CD14-positive monocyte (primary cell): ENCODE measurements at regions not wholly inside any gene's neighbourhood (a gene's known extent, or its start where the extent isn't known, plus 50 kb on each side); places are given as distances from the start of the nearest gene placed in this dataset.

ENCODE experiments used
- DNase-seq, 3 donors: peaks; one replicate each; pipeline ENCODE4 v3.0.0-alpha.2; 2011 to 2022
- H2AFZ ChIP-seq: 2 replicates; pipeline ENCODE4 v1.6.0; 2012; ENCODE audit warnings: mild to moderate bottlenecking, low read depth, low read length, inconsistent platforms; ENCODE audit not compliant: insufficient read depth, poor library complexity, severe bottlenecking
- H3K27ac ChIP-seq, 2 donors: 1 replicate in 1 of 2; 2 replicates in 1 of 2; pipeline ENCODE4 v1.5.1; 2012 to 2013; ENCODE audit warnings: low read length in 2 of 2, control low read depth in 1 of 2, inconsistent platforms in 1 of 2, low read depth in 1 of 2, mild to moderate bottlenecking in 1 of 2
- H3K27me3 ChIP-seq, 2 donors: one replicate each; pipeline versions ENCODE4 v1.6.0 to v1.6.1; 2011 to 2013; ENCODE audit warnings: low read length in 2 of 2; ENCODE audit not compliant: control insufficient read depth in 2 of 2, insufficient read depth in 2 of 2
- H3K36me3 ChIP-seq, 2 donors: replicated peaks in 1 of 2; 1 replicate in 1 of 2; 2 replicates in 1 of 2; pipeline versions ENCODE4 v1.5.1 to v1.6.1; 2012 to 2013; ENCODE audit warnings: low read length in 2 of 2, control low read depth in 1 of 2, inconsistent platforms in 1 of 2, mild to moderate bottlenecking in 1 of 2; ENCODE audit not compliant: insufficient read depth in 2 of 2, control insufficient read depth in 1 of 2
- H3K4me1 ChIP-seq, 2 donors: 1 replicate in 1 of 2; 2 replicates in 1 of 2; pipeline versions ENCODE4 v1.5.1 to v1.6.1; 2012 to 2013; ENCODE audit warnings: low read length in 2 of 2, control low read depth in 1 of 2, inconsistent platforms in 1 of 2, mild to moderate bottlenecking in 1 of 2, moderate library complexity in 1 of 2; ENCODE audit not compliant: insufficient read depth in 2 of 2, control insufficient read depth in 1 of 2
- H3K4me2 ChIP-seq: replicated peaks from 2 replicates; pipeline ENCODE3; 2012; ENCODE audit warnings: low read length, moderate library complexity, mild to moderate bottlenecking; ENCODE audit not compliant: poor library complexity, severe bottlenecking; ENCODE audit errors: extremely low read depth
- H3K4me3 ChIP-seq, 3 experiments: fragments of 200-600 bp in 1 of 3; sonication (generic) in 1 of 3; replicated peaks in 1 of 3; 1 replicate in 2 of 3; 2 replicates in 1 of 3; pipeline ENCODE4 v1.5.1; 2011 to 2013; ENCODE audit warnings: low read length in 3 of 3, mild to moderate bottlenecking in 3 of 3, control low read depth in 2 of 3, low read depth in 2 of 3, inconsistent platforms in 1 of 3, moderate library complexity in 1 of 3
- H3K79me2 ChIP-seq: 2 replicates; pipeline ENCODE4 v1.6.0; 2012; ENCODE audit warnings: mild to moderate bottlenecking, control low read depth, inconsistent platforms, low read length, moderate library complexity; ENCODE audit not compliant: insufficient read depth
- H3K9ac ChIP-seq: 2 replicates; pipeline ENCODE4 v1.6.0; 2017; ENCODE audit warnings: low read length, mild to moderate bottlenecking; ENCODE audit not compliant: insufficient read depth, poor library complexity, severe bottlenecking
- H3K9me3 ChIP-seq, 2 donors: replicated peaks in 1 of 2; 1 replicate in 1 of 2; 2 replicates in 1 of 2; pipeline versions ENCODE4 v1.5.1 to v1.6.1; 2012 to 2013; ENCODE audit warnings: low read length in 2 of 2, control low read depth in 1 of 2; ENCODE audit not compliant: control insufficient read depth in 1 of 2, insufficient read depth in 1 of 2
- H4K20me1 ChIP-seq: 2 replicates; pipeline ENCODE4 v1.6.0; 2012; ENCODE audit warnings: mild to moderate bottlenecking, low read length, control low read depth, moderate library complexity; ENCODE audit not compliant: insufficient read depth
- H3K27ac Mint-ChIP-seq, 7 donors: one replicate each; pipeline ENCODE4 v1.8.0; 2020; ENCODE audit warnings: mild to moderate bottlenecking in 7 of 7, mixed read lengths in 7 of 7, moderate library complexity in 6 of 7, inconsistent platforms in 2 of 7
- H3K27me3 Mint-ChIP-seq, 3 donors: one replicate each; pipeline ENCODE4 v1.8.0; 2021 to 2022; ENCODE audit warnings: low read depth in 3 of 3, mild to moderate bottlenecking in 3 of 3, mixed read lengths in 3 of 3, moderate library complexity in 3 of 3, inconsistent platforms in 1 of 3
- H3K36me3 Mint-ChIP-seq, 2 donors: one replicate each; pipeline ENCODE4 v1.8.0; 2020; ENCODE audit warnings: mixed read lengths in 2 of 2, inconsistent platforms in 1 of 2, mild to moderate bottlenecking in 1 of 2
- H3K4me1 Mint-ChIP-seq: one replicate; pipeline ENCODE4 v1.8.0; 2020; ENCODE audit warnings: mild to moderate bottlenecking, mixed read lengths
- H3K4me3 Mint-ChIP-seq, 2 donors: one replicate each; pipeline ENCODE4 v1.8.0; 2020; ENCODE audit warnings: mild to moderate bottlenecking in 2 of 2, mixed read lengths in 2 of 2, moderate library complexity in 1 of 2
- H3K9me3 Mint-ChIP-seq, 7 donors: one replicate each; pipeline ENCODE4 v1.8.0; 2020 to 2022; ENCODE audit warnings: mixed read lengths in 7 of 7, mild to moderate bottlenecking in 6 of 7, moderate library complexity in 6 of 7, inconsistent platforms in 2 of 7
- WGBS: methylation state at CpG from one replicate; pipeline ENCODE4 v1.1.5; 2013; ENCODE audit warnings: missing lambda C conversion rate; ENCODE audit not compliant: insufficient coverage; 5-methylcytosine and 5-hydroxymethylcytosine counted together
- intact Hi-C, 2 donors: fragments of 100-400 bp; cut with micrococcal nuclease; formaldehyde crosslinking; loops; one replicate each; pipeline versions ENCODE4 v1.15.0 to v1.15.1; 2023
- TF ChIP-seq, protein P1 (sequence below): fragments of 200-600 bp; IDR thresholded peaks from one replicate; pipeline ENCODE4 v1.8.0; 2022; ENCODE audit warnings: antibody characterized with exemption, mild to moderate bottlenecking

DNA sequence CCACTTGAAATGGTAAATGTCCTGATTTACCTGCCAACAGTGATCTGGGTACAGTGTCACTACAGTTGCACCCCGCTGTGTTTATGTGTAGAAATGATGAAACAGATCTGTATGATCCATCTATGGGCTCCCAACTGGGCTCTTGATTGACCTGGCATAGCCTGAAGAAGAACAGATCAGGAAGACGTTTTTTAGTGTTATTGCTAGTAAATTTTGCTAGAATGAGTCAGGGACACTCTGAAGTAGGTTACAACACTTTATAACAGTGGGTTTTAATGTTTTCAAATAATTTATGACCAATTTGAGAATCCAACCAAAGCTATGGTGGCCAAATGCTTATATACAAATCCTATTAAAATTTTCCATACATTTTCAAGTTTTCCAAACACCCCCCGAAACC is 110.3 kb downstream of the DKK1 start:
- no peaks in the 10 kb centered on the region for H3K36me3 ChIP-seq
- no peak overlapping the region for H3K9ac ChIP-seq
- Mint-ChIP-seq H3K4me3 (no peak overlapping the region), H3K4me1 (no peaks in the 10 kb centered on the region), H3K9me3 (peaks cover 0 to 12% (median 3%) of the 10 kb centered on the region in 7 donors), H3K36me3 (no peaks in the 10 kb centered on the region), H3K27me3 (peaks cover 0 to 2% (median 0%) of the 10 kb centered on the region in 3 donors), H3K27ac (no peak overlapping the region)
- intact Hi-C loops, result no loop called here
- 80% methylated on average over 1 of the region's 3 CpGs for WGBS
- H2AFZ ChIP-seq, result no peak overlapping the region
- no peaks in the 10 kb centered on the region for H4K20me1 ChIP-seq
- H3K9me3 ChIP-seq, result no peaks in the 10 kb centered on the region
- H3K79me2 ChIP-seq, result no peaks in the 10 kb centered on the region
- no peaks in the 10 kb centered on the region for H3K27me3 ChIP-seq
- DNase-seq, result no peak
- no peak overlapping the region for H3K4me3 ChIP-seq
- no peaks in the 10 kb centered on the region for H3K4me1 ChIP-seq
- no peak overlapping the region for H3K27ac ChIP-seq
- TF ChIP-seq, protein P1, sequence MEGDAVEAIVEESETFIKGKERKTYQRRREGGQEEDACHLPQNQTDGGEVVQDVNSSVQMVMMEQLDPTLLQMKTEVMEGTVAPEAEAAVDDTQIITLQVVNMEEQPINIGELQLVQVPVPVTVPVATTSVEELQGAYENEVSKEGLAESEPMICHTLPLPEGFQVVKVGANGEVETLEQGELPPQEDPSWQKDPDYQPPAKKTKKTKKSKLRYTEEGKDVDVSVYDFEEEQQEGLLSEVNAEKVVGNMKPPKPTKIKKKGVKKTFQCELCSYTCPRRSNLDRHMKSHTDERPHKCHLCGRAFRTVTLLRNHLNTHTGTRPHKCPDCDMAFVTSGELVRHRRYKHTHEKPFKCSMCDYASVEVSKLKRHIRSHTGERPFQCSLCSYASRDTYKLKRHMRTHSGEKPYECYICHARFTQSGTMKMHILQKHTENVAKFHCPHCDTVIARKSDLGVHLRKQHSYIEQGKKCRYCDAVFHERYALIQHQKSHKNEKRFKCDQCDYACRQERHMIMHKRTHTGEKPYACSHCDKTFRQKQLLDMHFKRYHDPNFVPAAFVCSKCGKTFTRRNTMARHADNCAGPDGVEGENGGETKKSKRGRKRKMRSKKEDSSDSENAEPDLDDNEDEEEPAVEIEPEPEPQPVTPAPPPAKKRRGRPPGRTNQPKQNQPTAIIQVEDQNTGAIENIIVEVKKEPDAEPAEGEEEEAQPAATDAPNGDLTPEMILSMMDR, result no peak
- no peak overlapping the region for H3K4me2 ChIP-seq

DNA sequence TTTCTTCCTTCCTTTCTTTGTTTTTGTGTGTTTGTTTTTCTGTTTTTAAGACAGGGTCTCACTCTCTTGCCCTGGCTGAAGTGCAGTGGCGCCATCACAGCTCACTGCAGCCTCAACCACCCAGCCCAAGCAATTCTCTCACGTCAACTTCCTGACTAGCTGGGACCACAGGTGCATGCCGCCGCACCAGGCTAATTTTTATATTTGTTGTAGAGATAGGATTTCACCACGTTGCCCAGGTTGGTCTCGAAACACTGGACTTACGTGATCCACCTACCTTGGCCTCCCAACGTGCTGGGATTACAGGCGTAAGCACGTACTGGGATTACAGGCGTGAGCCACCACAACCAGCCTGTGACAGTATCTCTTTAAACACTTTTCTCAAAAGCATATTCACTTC is 120.7 kb downstream of the DKK1 start:
- Histone ChIP-seq H3K4me1 (no peaks in the 10 kb centered on the region), H3K27ac (no peak overlapping the region), H3K9me3 (no peaks in the 10 kb centered on the region), H3K4me2 (no peak overlapping the region), H3K79me2 (no peaks in the 10 kb centered on the region), H3K9ac (no peak overlapping the region), H3K4me3 (no peak overlapping the region), H4K20me1 (no peaks in the 10 kb centered on the region), H2AFZ (no peak overlapping the region), H3K36me3 (no peaks in the 10 kb centered on the region), H3K27me3 (no peaks in the 10 kb centered on the region)
- peaks cover 0 to 2% (median 0%) of the 10 kb centered on the region in 7 donors for H3K9me3 Mint-ChIP-seq
- H3K27me3 Mint-ChIP-seq, result no peaks in the 10 kb centered on the region
- no peaks in the 10 kb centered on the region for H3K4me1 Mint-ChIP-seq
- TF ChIP-seq, protein P1, result no peak
- no peak for DNase-seq
- intact Hi-C loops, result no loop called here
- no peak overlapping the region for H3K27ac Mint-ChIP-seq
- H3K36me3 Mint-ChIP-seq, result no peaks in the 10 kb centered on the region
- no peak overlapping the region for H3K4me3 Mint-ChIP-seq
- no CpG with 5 or more reads among the region's 11 CpGs for WGBS
